ENCODE measurements at regions not wholly inside any gene's neighbourhood (a gene's known extent, or its start where the extent isn't known, plus 50 kb on each side); places are given as distances from the start of the nearest gene placed in this dataset.

DNA sequence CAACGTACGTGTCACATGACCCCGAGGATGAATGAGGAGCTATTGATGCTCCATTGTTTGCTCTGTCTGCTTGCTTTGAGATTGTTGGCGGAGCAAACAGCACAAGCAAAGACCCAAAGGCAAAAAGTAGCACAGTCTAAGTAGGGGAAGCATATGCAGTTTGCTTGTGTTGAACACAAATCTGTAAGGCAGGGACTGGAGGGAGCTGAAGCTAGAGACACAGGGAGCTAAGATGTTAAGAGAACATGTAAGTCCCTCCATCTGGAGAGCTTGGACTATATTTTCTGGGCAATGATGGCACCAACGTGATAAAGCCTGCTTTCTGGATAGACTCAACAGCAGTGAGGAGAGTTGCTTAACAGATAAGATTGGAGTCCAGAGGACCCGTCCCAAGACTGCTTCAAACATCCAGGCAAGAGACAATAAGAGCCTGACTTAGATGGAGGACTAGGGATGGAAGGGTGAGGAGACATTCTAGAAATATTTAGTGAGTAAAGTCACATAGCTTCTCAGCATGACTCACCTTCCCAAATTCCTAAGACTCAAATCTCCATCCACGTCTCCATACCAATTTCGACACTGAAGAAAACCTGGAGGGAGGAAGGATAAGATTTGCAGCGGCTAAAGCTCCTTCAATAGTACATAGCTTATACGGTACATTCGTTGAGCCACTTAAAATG lies 88.1 kb upstream of the KLF7 start:
- H3K36me3 ChIP-seq (ENCODE audit: low read depth), result no peaks in the 10 kb centered on the region
- no peaks in the 10 kb centered on the region for H3K9me2 ChIP-seq (ENCODE audit: insufficient read depth)
- peaks cover 24% of the 10 kb centered on the region for H3F3A ChIP-seq (ENCODE audit: insufficient read depth, low read depth)
- CTCF ChIA-PET, result no interaction called here
- intact Hi-C loops (cut with micrococcal nuclease; ENCODE audit: unreplicated experiment), result no loop called here
- H3K4me2 ChIP-seq, result peak overlapping the region; percentile 53; the same call in 1 of the 2 replicates
- 0 out of 2 replicates have a peak overlapping the region, but pooled peaks have one; percentile 4 for H3K4me3 ChIP-seq
- peaks cover 54% of the 10 kb centered on the region for H3K4me1 ChIP-seq (replicated peaks; ENCODE audit: insufficient read depth)
- peak; percentile 24 to 78 for DNase-seq
- no peaks in the 10 kb centered on the region for H3K9me3 ChIP-seq (ENCODE audit: insufficient read depth, low read depth)
- H3K79me2 ChIP-seq (ENCODE audit: low read depth), result no peaks in the 10 kb centered on the region
- no peak for TF ChIP-seq EZH2 (IDR thresholded peaks at IDR 0.05; ENCODE audit: low read depth)
- TF ChIP-seq, protein P1, sequence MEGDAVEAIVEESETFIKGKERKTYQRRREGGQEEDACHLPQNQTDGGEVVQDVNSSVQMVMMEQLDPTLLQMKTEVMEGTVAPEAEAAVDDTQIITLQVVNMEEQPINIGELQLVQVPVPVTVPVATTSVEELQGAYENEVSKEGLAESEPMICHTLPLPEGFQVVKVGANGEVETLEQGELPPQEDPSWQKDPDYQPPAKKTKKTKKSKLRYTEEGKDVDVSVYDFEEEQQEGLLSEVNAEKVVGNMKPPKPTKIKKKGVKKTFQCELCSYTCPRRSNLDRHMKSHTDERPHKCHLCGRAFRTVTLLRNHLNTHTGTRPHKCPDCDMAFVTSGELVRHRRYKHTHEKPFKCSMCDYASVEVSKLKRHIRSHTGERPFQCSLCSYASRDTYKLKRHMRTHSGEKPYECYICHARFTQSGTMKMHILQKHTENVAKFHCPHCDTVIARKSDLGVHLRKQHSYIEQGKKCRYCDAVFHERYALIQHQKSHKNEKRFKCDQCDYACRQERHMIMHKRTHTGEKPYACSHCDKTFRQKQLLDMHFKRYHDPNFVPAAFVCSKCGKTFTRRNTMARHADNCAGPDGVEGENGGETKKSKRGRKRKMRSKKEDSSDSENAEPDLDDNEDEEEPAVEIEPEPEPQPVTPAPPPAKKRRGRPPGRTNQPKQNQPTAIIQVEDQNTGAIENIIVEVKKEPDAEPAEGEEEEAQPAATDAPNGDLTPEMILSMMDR (conservative IDR thresholded peaks at IDR 0.05), result no peak
- POLR2A ChIA-PET (ENCODE audit: unreplicated experiment), result interaction anchor here (0.5 to 1.3 kb wide), 10 partner anchors 14 to 458 kb away, joined by 3 to 13 read pairs (median 5); partner anchors contain the start of genes CCNYL1 and KLF7
- no peaks in the 10 kb centered on the region for H4K20me1 ChIP-seq (ENCODE audit: insufficient read depth)
- TSS peak; percentile 81 for BruUV-seq (replicated peaks)
- H2AFZ ChIP-seq, result no peak overlapping the region
- peak overlapping the region; percentile 45 for H3K27ac ChIP-seq
- no peaks in the 10 kb centered on the region for H3K27me3 ChIP-seq (ENCODE audit: insufficient read depth, low read depth)

- Histone ChIP-seq H3K27ac (peak overlapping the region; percentile 45), H3K4me2 (peak overlapping the region; percentile 53), H4K20me1 (ENCODE audit: insufficient read depth) (no peaks in the 10 kb centered on the region), H3K79me2 (ENCODE audit: low read depth) (no peaks in the 10 kb centered on the region), H3K9me3 (ENCODE audit: insufficient read depth, low read depth) (no peaks in the 10 kb centered on the region), H3F3A (ENCODE audit: insufficient read depth, low read depth) (peaks cover 24% of the 10 kb centered on the region), H3K36me3 (ENCODE audit: low read depth) (no peaks in the 10 kb centered on the region), H3K27me3 (ENCODE audit: insufficient read depth, low read depth) (no peaks in the 10 kb centered on the region), H3K4me1 (replicated peaks; ENCODE audit: insufficient read depth) (peaks cover 60% of the 10 kb centered on the region), H3K4me3 (0 out of 2 replicates have a peak overlapping the region, but pooled peaks have one; percentile 4), H3K9me2 (ENCODE audit: insufficient read depth) (no peaks in the 10 kb centered on the region), H2AFZ (no peak overlapping the region)
- TF ChIP-seq EZH2 (IDR thresholded peaks at IDR 0.05; ENCODE audit: low read depth), result no peak
- TF ChIP-seq, protein P1 (conservative IDR thresholded peaks at IDR 0.05), result no peak
- POLR2A ChIA-PET (ENCODE audit: unreplicated experiment), result interaction anchor here (0.5 to 1.3 kb wide), 8 partner anchors 12 to 457 kb away, joined by 3 to 13 read pairs (median 4); partner anchors contain the start of gene CCNYL1
- TSS peak; percentile 69 for BruUV-seq (replicated peaks)
- no peak for DNase-seq
- CTCF ChIA-PET, result no interaction called here
- intact Hi-C loops (cut with micrococcal nuclease; ENCODE audit: unreplicated experiment), result no loop called here
Measured at GRCh38 chr2:207254591-207255464, 89.1 kb upstream of the KLF7 start.

- H4K20me1 ChIP-seq (ENCODE audit: insufficient read depth), result no peaks in the 10 kb centered on the region
- H3K79me2 ChIP-seq (ENCODE audit: low read depth), result no peaks in the 10 kb centered on the region
- no peaks in the 10 kb centered on the region for H3K27me3 ChIP-seq (ENCODE audit: insufficient read depth, low read depth)
- H3K4me1 ChIP-seq (replicated peaks; ENCODE audit: insufficient read depth), result peaks cover 60% of the 10 kb centered on the region
- H3K4me2 ChIP-seq, result no peak overlapping the region
- TF ChIP-seq, protein P1 (conservative IDR thresholded peaks at IDR 0.05), result no peak
- TF ChIP-seq EZH2 (IDR thresholded peaks at IDR 0.05; ENCODE audit: low read depth), result no peak
- H3K9me2 ChIP-seq (ENCODE audit: insufficient read depth), result no peaks in the 10 kb centered on the region
- intact Hi-C loops (cut with micrococcal nuclease; ENCODE audit: unreplicated experiment), result loop anchor here (1.0 kb wide), 1 partner anchor 33 kb away; no protein-coding TSS in a partner anchor
- H3K27ac ChIP-seq, result no peak overlapping the region
- no peaks in the 10 kb centered on the region for H3K36me3 ChIP-seq (ENCODE audit: low read depth)
- peaks cover 24% of the 10 kb centered on the region for H3F3A ChIP-seq (ENCODE audit: insufficient read depth, low read depth)
- no peak for DNase-seq
- no peak overlapping the region for H3K4me3 ChIP-seq
- H3K9me3 ChIP-seq (ENCODE audit: insufficient read depth, low read depth), result no peaks in the 10 kb centered on the region
- ChIA-PET POLR2A (ENCODE audit: unreplicated experiment) (interaction anchor here (0.7 kb wide), 1 partner anchor 23 kb away, joined by 9 read pairs; no protein-coding TSS in a partner anchor), CTCF (no interaction called here)
- no TSS peak for BruUV-seq (replicated peaks)
- H2AFZ ChIP-seq, result no peak overlapping the region
Measured at GRCh38 chr2:207255565-207256470, 90.1 kb upstream of the KLF7 start.

Data from PC-9 (cell line).